ENCODE measurements at regions not wholly inside any gene's neighbourhood (a gene's known extent, or its start where the extent isn't known, plus 50 kb on each side); places are given as distances from the start of the nearest gene placed in this dataset.

- TF ChIP-seq POLR2A (IDR thresholded peaks at IDR 0.05; ENCODE audit: low read depth, low read length): no peak
- no peak for DNase-seq (ENCODE audit: insufficient read length, low spot score)
- FAIRE-seq: no peak
Measured at GRCh38 chr1:101741910-101742309, 254.8 kb downstream of the OLFM3 start.

GRCh38 chr1:101742509-101742908 is 254.2 kb downstream of the OLFM3 start:
- no peak for FAIRE-seq
- DNase-seq (ENCODE audit: insufficient read length, low spot score): no peak
- TF ChIP-seq POLR2A (IDR thresholded peaks at IDR 0.05; ENCODE audit: low read depth, low read length): no peak

- FAIRE-seq: no peak
- TF ChIP-seq POLR2A (IDR thresholded peaks at IDR 0.05; ENCODE audit: low read depth, low read length): no peak
- no peak for DNase-seq (ENCODE audit: insufficient read length, low spot score)
Measured at GRCh38 chr1:101745551-101746270, 251.0 kb downstream of the OLFM3 start.

- no peak for TF ChIP-seq POLR2A (IDR thresholded peaks at IDR 0.05; ENCODE audit: low read depth, low read length)
- FAIRE-seq: no peak
- no peak for DNase-seq (ENCODE audit: insufficient read length, low spot score)
Measured at GRCh38 chr1:101748077-101748476, 248.6 kb downstream of the OLFM3 start.

All from H54 (cell line).